Omental fat pad (tissue), 3 donors: ENCODE measurements at regions not wholly inside any gene's neighbourhood (a gene's known extent, or its start where the extent isn't known, plus 50 kb on each side); places are given as distances from the start of the nearest gene placed in this dataset.

ENCODE experiments used
- ATAC-seq: fragments of 150-250 bp; one replicate; pipeline ENCODE4 v1.9.1; 2016; ENCODE audit warnings: mild to moderate bottlenecking, moderate library complexity; ENCODE audit not compliant: low FRiP score
- DNase-seq: peaks from one replicate; pipeline ENCODE4 v3.0.0-alpha.2; 2019; ENCODE audit warnings: low spot score
- TF ChIP-seq, protein P1 (sequence below), 3 donors: fragments of 450-650 bp; IDR thresholded peaks; one replicate each; pipeline ENCODE4 v1.5.1; 2016 to 2017; ENCODE audit warnings: antibody characterized with exemption in 3 of 3, mild to moderate bottlenecking in 3 of 3, moderate library complexity in 2 of 3

GRCh38 chr19:32176591-32176990 lies 168.8 kb upstream of the ZNF507 start:
- TF ChIP-seq, protein P1, sequence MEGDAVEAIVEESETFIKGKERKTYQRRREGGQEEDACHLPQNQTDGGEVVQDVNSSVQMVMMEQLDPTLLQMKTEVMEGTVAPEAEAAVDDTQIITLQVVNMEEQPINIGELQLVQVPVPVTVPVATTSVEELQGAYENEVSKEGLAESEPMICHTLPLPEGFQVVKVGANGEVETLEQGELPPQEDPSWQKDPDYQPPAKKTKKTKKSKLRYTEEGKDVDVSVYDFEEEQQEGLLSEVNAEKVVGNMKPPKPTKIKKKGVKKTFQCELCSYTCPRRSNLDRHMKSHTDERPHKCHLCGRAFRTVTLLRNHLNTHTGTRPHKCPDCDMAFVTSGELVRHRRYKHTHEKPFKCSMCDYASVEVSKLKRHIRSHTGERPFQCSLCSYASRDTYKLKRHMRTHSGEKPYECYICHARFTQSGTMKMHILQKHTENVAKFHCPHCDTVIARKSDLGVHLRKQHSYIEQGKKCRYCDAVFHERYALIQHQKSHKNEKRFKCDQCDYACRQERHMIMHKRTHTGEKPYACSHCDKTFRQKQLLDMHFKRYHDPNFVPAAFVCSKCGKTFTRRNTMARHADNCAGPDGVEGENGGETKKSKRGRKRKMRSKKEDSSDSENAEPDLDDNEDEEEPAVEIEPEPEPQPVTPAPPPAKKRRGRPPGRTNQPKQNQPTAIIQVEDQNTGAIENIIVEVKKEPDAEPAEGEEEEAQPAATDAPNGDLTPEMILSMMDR (IDR thresholded peaks at IDR 0.05): no peak
- DNase-seq (no peak), ATAC-seq (no peak)

GRCh38 chr19:32177686-32178085 lies 167.7 kb upstream of the ZNF507 start:
- TF ChIP-seq, protein P1 (IDR thresholded peaks at IDR 0.05): no peak
- no peak for ATAC-seq
- DNase-seq: no peak

- DNase-seq (no peak), ATAC-seq (no peak)
These were observed 167.0 kb upstream of the ZNF507 start for GRCh38 chr19:32178401-32178800.

DNA sequence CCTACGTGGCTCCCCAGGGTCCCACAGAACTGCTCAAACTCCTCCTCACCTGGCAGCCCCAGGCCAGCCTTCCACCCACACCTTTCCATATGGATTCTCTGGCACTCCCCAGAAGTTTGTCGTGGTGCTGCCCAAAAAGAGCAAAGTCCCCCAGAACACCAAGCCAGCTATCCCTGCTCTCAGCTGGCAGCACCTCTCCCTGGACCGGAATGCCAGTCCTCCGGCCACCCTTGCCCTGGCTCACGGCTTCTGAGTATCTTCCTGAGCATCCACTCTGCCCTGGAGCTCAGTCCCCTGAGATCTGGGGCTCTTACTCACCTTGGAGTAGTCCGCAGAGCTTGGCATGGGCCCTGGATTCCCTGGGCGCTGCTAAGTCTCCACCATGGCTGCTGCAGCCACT lies 166.5 kb upstream of the ZNF507 start:
- ATAC-seq (no peak), DNase-seq (no peak)
- TF ChIP-seq, protein P1 (IDR thresholded peaks at IDR 0.05): no peak

More at GRCh38 chr19:32178401-32178800, 167.0 kb upstream of the ZNF507 start:
- TF ChIP-seq, protein P1 (IDR thresholded peaks at IDR 0.05): no peak

DNA sequence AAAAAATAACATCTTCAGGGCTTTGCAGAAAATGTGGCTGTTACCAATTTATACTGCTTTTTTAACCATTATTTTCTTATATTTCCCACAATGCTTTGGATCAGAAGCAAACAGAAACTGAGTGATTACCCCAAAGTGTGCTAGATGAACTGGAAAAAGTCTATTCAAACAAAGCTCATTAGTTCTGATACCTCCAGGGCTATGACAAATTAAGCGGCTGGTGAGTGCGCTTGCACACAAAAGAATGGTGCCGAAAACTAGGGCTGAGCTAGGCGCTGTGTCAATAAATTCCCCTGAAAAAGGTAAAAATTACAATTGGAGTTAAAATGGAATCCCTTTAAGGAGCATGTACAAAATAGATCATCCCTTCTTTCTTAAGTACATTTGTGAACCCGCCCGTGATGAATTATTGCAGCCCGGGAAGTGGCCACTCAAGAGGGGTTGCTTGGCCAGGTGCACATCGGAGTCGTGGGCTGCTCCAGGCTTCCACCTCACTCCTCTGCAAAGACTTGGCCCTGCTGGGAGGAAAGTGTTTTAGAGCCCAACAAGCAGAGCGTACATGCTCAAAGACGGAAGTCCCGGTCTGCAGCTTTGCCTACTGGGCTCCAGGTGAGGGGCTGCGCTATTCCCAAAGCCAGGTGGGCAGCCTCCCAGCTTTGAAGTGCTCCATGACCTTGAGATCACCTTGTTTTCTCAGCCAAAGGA lies 164.0 kb upstream of the ZNF507 start:
- no peak for DNase-seq
- TF ChIP-seq, protein P1 (IDR thresholded peaks at IDR 0.05): no peak
- no peak for ATAC-seq

- no peak for ATAC-seq
- DNase-seq: no peak
- TF ChIP-seq, protein P1 (IDR thresholded peaks at IDR 0.05): no peak
These were observed 158.7 kb upstream of the ZNF507 start for GRCh38 chr19:32186542-32187330.
